ENCODE measurements at regions not wholly inside any gene's neighbourhood (a gene's known extent, or its start where the extent isn't known, plus 50 kb on each side); places are given as distances from the start of the nearest gene placed in this dataset.

DNA sequence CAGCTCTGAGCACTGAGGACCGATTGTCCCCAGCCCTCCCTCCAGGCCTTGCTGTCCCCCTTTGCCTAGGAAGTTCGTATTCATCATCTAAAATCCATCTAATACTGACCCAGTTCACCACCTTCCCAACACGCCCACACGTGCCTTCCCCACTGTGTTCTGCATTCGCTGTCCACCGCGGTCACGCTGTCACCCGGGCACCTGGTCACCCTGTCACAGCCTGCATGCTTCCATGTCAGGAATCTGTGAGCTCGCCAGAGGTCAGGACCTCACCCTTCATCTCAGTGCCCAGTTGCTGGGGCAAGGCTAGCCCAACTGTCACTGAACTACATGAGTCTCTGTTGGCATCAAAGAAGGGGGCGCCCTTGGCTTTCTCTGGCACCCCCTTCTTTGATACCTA lies 82.9 kb upstream of the RUFY1 start:
- no peaks in the 10 kb centered on the region for H3K4me1 Mint-ChIP-seq (ENCODE audit: insufficient read depth, unreplicated experiment)
- H3K36me3 Mint-ChIP-seq (ENCODE audit: insufficient read depth, unreplicated experiment) = peaks cover 12% of the 10 kb centered on the region
- intact Hi-C loops (cut with micrococcal nuclease) = no loop called here
- POLR2A ChIA-PET = no interaction called here
- no peak overlapping the region for H3K27ac Mint-ChIP-seq (ENCODE audit: low read depth, unreplicated experiment)
- CTCF ChIA-PET = interaction anchor here (0.6 kb wide), 1 partner anchor 185 kb away, joined by 3 read pairs; no protein-coding TSS in a partner anchor
- no peak for DNase-seq (ENCODE audit: unreplicated experiment)
- H3K27me3 Mint-ChIP-seq (ENCODE audit: insufficient read depth, unreplicated experiment) = no peaks in the 10 kb centered on the region
- TF ChIP-seq CTCF (IDR thresholded peaks at IDR 0.05; ENCODE audit: unreplicated experiment) = no peak
- H3K9me3 Mint-ChIP-seq (ENCODE audit: unreplicated experiment) = peaks cover 7% of the 10 kb centered on the region
- no peak overlapping the region for H3K4me3 Mint-ChIP-seq (ENCODE audit: unreplicated experiment)
- no TSS peak for BruUV-seq (replicated peaks)

DNA sequence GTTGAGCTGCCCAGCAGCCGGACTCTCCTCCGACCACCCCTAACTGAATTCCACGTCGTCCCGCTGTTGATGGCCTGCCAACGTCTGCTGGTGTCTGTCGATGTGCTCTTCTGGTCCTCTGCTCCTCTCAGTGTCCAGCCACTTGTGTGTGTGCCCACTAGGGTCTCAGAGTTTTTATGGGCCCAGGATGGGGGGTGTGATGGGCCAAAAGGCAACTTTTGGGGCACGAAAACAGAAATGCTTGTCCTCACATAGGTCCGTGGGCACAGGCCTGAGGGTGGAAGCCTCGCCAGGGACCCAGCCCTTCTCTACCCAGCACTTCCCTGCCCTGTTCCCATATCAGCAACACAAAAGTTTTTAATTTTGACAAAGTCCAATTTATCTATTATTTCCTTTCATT lies 85.7 kb upstream of the RUFY1 start:
- Mint-ChIP-seq H3K4me3 (ENCODE audit: unreplicated experiment) (no peak overlapping the region), H3K9me3 (ENCODE audit: unreplicated experiment) (no peaks in the 10 kb centered on the region), H3K4me1 (ENCODE audit: insufficient read depth, unreplicated experiment) (no peaks in the 10 kb centered on the region), H3K36me3 (ENCODE audit: insufficient read depth, unreplicated experiment) (peaks cover 12% of the 10 kb centered on the region), H3K27me3 (ENCODE audit: insufficient read depth, unreplicated experiment) (peaks cover 6% of the 10 kb centered on the region), H3K27ac (ENCODE audit: low read depth, unreplicated experiment) (no peak overlapping the region)
- no TSS peak for BruUV-seq (replicated peaks)
- CTCF ChIA-PET = no interaction called here
- no peak for DNase-seq (ENCODE audit: unreplicated experiment)
- intact Hi-C loops (cut with micrococcal nuclease) = no loop called here
- POLR2A ChIA-PET = no interaction called here
- TF ChIP-seq CTCF (IDR thresholded peaks at IDR 0.05; ENCODE audit: unreplicated experiment) = no peak

DNA sequence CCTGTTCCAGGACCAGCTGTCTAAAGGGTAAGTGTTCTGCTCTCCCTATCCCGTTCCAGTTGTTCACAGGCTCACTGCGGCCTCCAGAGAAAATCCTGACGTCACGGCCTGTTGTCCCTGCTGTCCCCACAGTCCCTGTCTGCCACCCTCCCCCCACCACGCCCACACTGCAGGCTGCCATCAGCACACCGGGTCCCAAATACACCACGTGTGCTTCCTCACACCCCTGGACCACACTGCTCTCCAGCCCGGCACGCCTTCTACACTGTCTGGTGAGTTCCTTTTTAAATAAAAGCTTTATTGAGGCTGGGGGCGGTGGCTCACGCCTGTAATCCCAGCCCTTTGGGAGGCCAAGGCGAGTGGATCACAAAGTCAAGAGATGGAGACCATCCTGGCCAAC lies 88.3 kb upstream of the RUFY1 start:
- POLR2A ChIA-PET = no interaction called here
- no peaks in the 10 kb centered on the region for H3K4me1 Mint-ChIP-seq (ENCODE audit: insufficient read depth, unreplicated experiment)
- no TSS peak for BruUV-seq (replicated peaks)
- no peak overlapping the region for H3K27ac Mint-ChIP-seq (ENCODE audit: low read depth, unreplicated experiment)
- peaks cover 8% of the 10 kb centered on the region for H3K36me3 Mint-ChIP-seq (ENCODE audit: insufficient read depth, unreplicated experiment)
- H3K27me3 Mint-ChIP-seq (ENCODE audit: insufficient read depth, unreplicated experiment) = peaks cover 23% of the 10 kb centered on the region
- H3K4me3 Mint-ChIP-seq (ENCODE audit: unreplicated experiment) = no peak overlapping the region
- intact Hi-C loops (cut with micrococcal nuclease) = no loop called here
- no peak for TF ChIP-seq CTCF (IDR thresholded peaks at IDR 0.05; ENCODE audit: unreplicated experiment)
- H3K9me3 Mint-ChIP-seq (ENCODE audit: unreplicated experiment) = peaks cover 8% of the 10 kb centered on the region
- DNase-seq (ENCODE audit: unreplicated experiment) = no peak
- CTCF ChIA-PET = interaction anchor here (0.7 kb wide), 1 partner anchor 864 kb away, joined by 3 read pairs; no protein-coding TSS in a partner anchor

DNA sequence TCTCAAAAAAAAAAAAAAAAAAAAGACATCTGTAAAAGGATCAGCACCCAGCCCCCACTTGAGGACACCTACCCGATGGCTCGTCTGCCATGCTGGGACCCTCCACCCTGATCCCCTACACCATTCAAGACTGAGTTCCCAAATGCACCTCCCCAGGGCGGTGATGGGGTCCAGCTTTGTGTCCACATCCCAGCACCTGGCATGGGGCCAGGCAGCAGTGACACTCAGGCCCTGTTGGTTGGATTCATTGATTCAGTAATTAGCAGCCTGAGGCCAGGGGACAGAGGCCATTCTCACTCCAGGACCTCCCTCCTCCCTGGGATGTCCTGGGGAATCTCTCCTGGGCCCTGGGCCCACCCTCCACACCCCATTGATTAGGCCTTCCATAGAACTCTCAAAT lies 88.8 kb upstream of the RUFY1 start:
- Mint-ChIP-seq H3K27ac (ENCODE audit: low read depth, unreplicated experiment) (no peak overlapping the region), H3K9me3 (ENCODE audit: unreplicated experiment) (peaks cover 8% of the 10 kb centered on the region), H3K36me3 (ENCODE audit: insufficient read depth, unreplicated experiment) (peaks cover 7% of the 10 kb centered on the region), H3K4me3 (ENCODE audit: unreplicated experiment) (no peak overlapping the region), H3K4me1 (ENCODE audit: insufficient read depth, unreplicated experiment) (no peaks in the 10 kb centered on the region), H3K27me3 (ENCODE audit: insufficient read depth, unreplicated experiment) (peaks cover 23% of the 10 kb centered on the region)
- intact Hi-C loops (cut with micrococcal nuclease) = no loop called here
- no peak for TF ChIP-seq CTCF (IDR thresholded peaks at IDR 0.05; ENCODE audit: unreplicated experiment)
- DNase-seq (ENCODE audit: unreplicated experiment) = no peak
- CTCF ChIA-PET = no interaction called here
- BruUV-seq (replicated peaks) = no TSS peak
- POLR2A ChIA-PET = no interaction called here
